ENCODE measurements at regions not wholly inside any gene's neighbourhood (a gene's known extent, or its start where the extent isn't known, plus 50 kb on each side); places are given as distances from the start of the nearest gene placed in this dataset.
A peak's percentile ranks its signal among the peaks of the same experiment; 100 is the strongest.

- Histone ChIP-seq H3K9me3 (peaks cover 25% of the 10 kb centered on the region), H3K4me3 (ENCODE audit: low read depth in 2 of 2, low read length in 1 of 2) (no peak overlapping the region), H3K79me2 (ENCODE audit: insufficient read depth) (no peaks in the 10 kb centered on the region), H2AFZ (ENCODE audit: low read depth) (no peak overlapping the region), H3K9me2 (no peaks in the 10 kb centered on the region), H3K4me2 (no peak overlapping the region), H3K27me3 (ENCODE audit: insufficient read depth) (no peaks in the 10 kb centered on the region), H3K4me1 (ENCODE audit: control insufficient read depth in 1 of 2, insufficient read depth in 2 of 2, low read depth in 1 of 2, low read length in 1 of 2) (no peaks in the 10 kb centered on the region; a peak in 1 of 4 replicates), H3K36me3 (replicated peaks in 1 of 2; ENCODE audit: control insufficient read depth in 1 of 2, insufficient read depth in 2 of 2, low read length in 1 of 2) (peaks cover 0 to 3% of the 10 kb centered on the region in 2 experiments), H3K27ac (ENCODE audit: low read depth in 2 of 2, low read length in 1 of 2) (no peak overlapping the region), H3F3A (replicated peaks; ENCODE audit: insufficient read depth) (peaks cover 3% of the 10 kb centered on the region), H3K9ac (no peak overlapping the region), H4K20me1 (ENCODE audit: insufficient read depth) (no peaks in the 10 kb centered on the region)
- ChIA-PET POLR2A (no interaction called here), CTCF (no interaction called here)
- no peak for DNase-seq
- TF ChIP-seq RCOR1 (IDR thresholded peaks at IDR 0.05; ENCODE audit: low read length) (no peak), TAF1 (IDR thresholded peaks at IDR 0.05; ENCODE audit: borderline replicate concordance, low read depth, low read length) (no peak), REST (IDR thresholded peaks at IDR 0.05; ENCODE audit: low read depth, low read length) (no peak), RXRA (IDR thresholded peaks at IDR 0.05; ENCODE audit: borderline replicate concordance, low read depth) (no peak), ELF1 (IDR thresholded peaks at IDR 0.05) (no peak), MXI1 (IDR thresholded peaks at IDR 0.05; ENCODE audit: low read depth, low read length) (no peak), PBX3 (IDR thresholded peaks at IDR 0.05) (no peak), JUND (IDR thresholded peaks at IDR 0.05) (no peak), EP300 (IDR thresholded peaks at IDR 0.05; ENCODE audit: borderline replicate concordance in 1 of 2, low read depth in 1 of 2, low read length in 1 of 2) (no peak), FOSL2 (IDR thresholded peaks at IDR 0.05; ENCODE audit: borderline replicate concordance, low read depth) (no peak), ZBTB33 (IDR thresholded peaks at IDR 0.05; ENCODE audit: borderline replicate concordance, low read depth) (no peak)
- WGBS (ENCODE audit: low lambda C conversion rate), result 5% methylated on average over 4 of the region's 4 CpGs
Observed at GRCh38 chr7:22617166-22617565, 109.8 kb upstream of the IL6 start.

- no peak overlapping the region for H2AFZ ChIP-seq (ENCODE audit: low read depth)
- ChIA-PET POLR2A (no interaction called here), CTCF (no interaction called here)
- TF ChIP-seq YY1 (IDR thresholded peaks at IDR 0.05; ENCODE audit: low read depth) (no peak), GATA2 (CRISPR knock-in tag; IDR thresholded peaks at IDR 0.05) (no peak), CTCF (IDR thresholded peaks at IDR 0.05) (no peak), MAX (IDR thresholded peaks at IDR 0.05; ENCODE audit: low read depth) (no peak), USF2 (IDR thresholded peaks at IDR 0.05; ENCODE audit: borderline replicate concordance, low read depth, low read length) (no peak), MXI1 (IDR thresholded peaks at IDR 0.05; ENCODE audit: low read depth, low read length) (no peak), RXRA (IDR thresholded peaks at IDR 0.05; ENCODE audit: borderline replicate concordance, low read depth) (no peak), PBX3 (IDR thresholded peaks at IDR 0.05) (no peak), POLR2AphosphoS5 (IDR thresholded peaks at IDR 0.05; ENCODE audit: low read depth, low read length) (no peak)
Observed at GRCh38 chr7:22613496-22613895, 113.5 kb upstream of the IL6 start.

More at GRCh38 chr7:22613496-22613895, 113.5 kb upstream of the IL6 start:
- H3F3A ChIP-seq (replicated peaks; ENCODE audit: insufficient read depth), result peaks cover 13% of the 10 kb centered on the region
- no peak overlapping the region for H3K4me2 ChIP-seq
- peaks cover 0 to 3% of the 10 kb centered on the region in 2 experiments for H3K36me3 ChIP-seq (replicated peaks in 1 of 2; ENCODE audit: control insufficient read depth in 1 of 2, insufficient read depth in 2 of 2, low read length in 1 of 2)
- H3K27me3 ChIP-seq (ENCODE audit: insufficient read depth), result no peaks in the 10 kb centered on the region
- no peak overlapping the region for H3K4me3 ChIP-seq (ENCODE audit: low read depth in 2 of 2, low read length in 1 of 2)
- H3K27ac ChIP-seq (ENCODE audit: low read depth in 2 of 2, low read length in 1 of 2), result peak overlapping the region in 1 of 2 experiments; percentile 61; a peak in 1 of 4 replicates
- H3K9ac ChIP-seq, result no peak overlapping the region
- H3K9me3 ChIP-seq, result peaks cover 11% of the 10 kb centered on the region
- DNase-seq, result no peak
- H3K79me2 ChIP-seq (ENCODE audit: insufficient read depth), result no peaks in the 10 kb centered on the region
- no peaks in the 10 kb centered on the region; a peak in 1 of 4 replicates for H3K4me1 ChIP-seq (ENCODE audit: control insufficient read depth in 1 of 2, insufficient read depth in 2 of 2, low read depth in 1 of 2, low read length in 1 of 2)
- H3K9me2 ChIP-seq, result no peaks in the 10 kb centered on the region
- H4K20me1 ChIP-seq (ENCODE audit: insufficient read depth), result no peaks in the 10 kb centered on the region
- whole genome bisulfite sequencing (ENCODE audit: low lambda C conversion rate), result 15% methylated on average over 2 of the region's 2 CpGs

All from SK-N-SH (cell line).